ENCODE measurements at regions not wholly inside any gene's neighbourhood (a gene's known extent, or its start where the extent isn't known, plus 50 kb on each side); places are given as distances from the start of the nearest gene placed in this dataset.

DNA sequence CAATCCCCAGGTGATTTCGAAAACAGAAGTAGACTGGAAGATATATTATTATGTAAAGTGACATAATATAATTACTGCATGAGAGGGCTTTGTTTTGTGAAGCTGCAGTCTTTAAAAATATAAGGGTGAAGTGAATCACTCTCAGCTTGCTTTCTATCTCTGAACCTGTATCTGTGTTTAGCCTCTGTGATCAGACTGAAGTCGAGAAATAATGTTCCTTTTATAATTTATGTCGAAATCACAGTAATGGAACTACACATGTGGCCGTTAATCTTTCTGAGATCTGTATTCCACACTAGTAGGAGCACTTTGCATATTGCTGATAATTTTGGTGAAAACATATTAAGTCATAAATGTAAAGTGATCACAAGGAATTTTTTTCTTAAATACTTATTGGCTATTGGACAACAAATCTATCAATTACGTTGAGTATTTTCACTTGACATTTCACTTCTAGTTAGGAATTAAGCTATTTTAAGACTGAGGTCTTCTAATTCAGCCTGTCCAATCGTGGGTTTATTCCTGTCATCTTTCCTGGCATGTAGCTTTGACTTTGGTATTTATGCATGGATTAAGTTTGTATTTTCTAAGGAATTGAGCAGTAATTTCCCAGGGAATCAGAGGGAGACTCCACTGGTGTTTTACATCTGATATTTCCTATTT is 268.2 kb upstream of the POT1 start:
- Histone ChIP-seq H3K36me3 (ENCODE audit: insufficient read depth) (no peaks in the 10 kb centered on the region; the same call in 1 of the 2 replicates), H4K20me1 (replicated peaks; ENCODE audit: insufficient read depth) (no peaks in the 10 kb centered on the region), H3K27me3 (ENCODE audit: insufficient read depth) (no peaks in the 10 kb centered on the region), H3K4me1 (ENCODE audit: insufficient read depth) (peaks cover 38% of the 10 kb centered on the region), H3K4me3 (no peak overlapping the region), H3F3A (replicated peaks; ENCODE audit: low read depth) (no peaks in the 10 kb centered on the region), H3K79me2 (replicated peaks; ENCODE audit: insufficient read depth) (no peaks in the 10 kb centered on the region), H3K27ac (ENCODE audit: low read depth) (0 out of 2 replicates have a peak overlapping the region, but pooled peaks have one; percentile 42), H3K4me2 (peak overlapping the region; percentile 46), H3K9me2 (ENCODE audit: insufficient read depth) (no peaks in the 10 kb centered on the region), H2AFZ (no peak overlapping the region)
- no peak for TF ChIP-seq POLR2AphosphoS5 (IDR thresholded peaks at IDR 0.05; ENCODE audit: low read depth)
- TF ChIP-seq NANOG (IDR thresholded peaks at IDR 0.05; ENCODE audit: borderline replicate concordance): no peak
- TF ChIP-seq, protein P1, sequence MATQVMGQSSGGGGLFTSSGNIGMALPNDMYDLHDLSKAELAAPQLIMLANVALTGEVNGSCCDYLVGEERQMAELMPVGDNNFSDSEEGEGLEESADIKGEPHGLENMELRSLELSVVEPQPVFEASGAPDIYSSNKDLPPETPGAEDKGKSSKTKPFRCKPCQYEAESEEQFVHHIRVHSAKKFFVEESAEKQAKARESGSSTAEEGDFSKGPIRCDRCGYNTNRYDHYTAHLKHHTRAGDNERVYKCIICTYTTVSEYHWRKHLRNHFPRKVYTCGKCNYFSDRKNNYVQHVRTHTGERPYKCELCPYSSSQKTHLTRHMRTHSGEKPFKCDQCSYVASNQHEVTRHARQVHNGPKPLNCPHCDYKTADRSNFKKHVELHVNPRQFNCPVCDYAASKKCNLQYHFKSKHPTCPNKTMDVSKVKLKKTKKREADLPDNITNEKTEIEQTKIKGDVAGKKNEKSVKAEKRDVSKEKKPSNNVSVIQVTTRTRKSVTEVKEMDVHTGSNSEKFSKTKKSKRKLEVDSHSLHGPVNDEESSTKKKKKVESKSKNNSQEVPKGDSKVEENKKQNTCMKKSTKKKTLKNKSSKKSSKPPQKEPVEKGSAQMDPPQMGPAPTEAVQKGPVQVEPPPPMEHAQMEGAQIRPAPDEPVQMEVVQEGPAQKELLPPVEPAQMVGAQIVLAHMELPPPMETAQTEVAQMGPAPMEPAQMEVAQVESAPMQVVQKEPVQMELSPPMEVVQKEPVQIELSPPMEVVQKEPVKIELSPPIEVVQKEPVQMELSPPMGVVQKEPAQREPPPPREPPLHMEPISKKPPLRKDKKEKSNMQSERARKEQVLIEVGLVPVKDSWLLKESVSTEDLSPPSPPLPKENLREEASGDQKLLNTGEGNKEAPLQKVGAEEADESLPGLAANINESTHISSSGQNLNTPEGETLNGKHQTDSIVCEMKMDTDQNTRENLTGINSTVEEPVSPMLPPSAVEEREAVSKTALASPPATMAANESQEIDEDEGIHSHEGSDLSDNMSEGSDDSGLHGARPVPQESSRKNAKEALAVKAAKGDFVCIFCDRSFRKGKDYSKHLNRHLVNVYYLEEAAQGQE (IDR thresholded peaks at IDR 0.05; ENCODE audit: unreplicated experiment): no peak
- TF ChIP-seq EZH2 (IDR thresholded peaks at IDR 0.05; ENCODE audit: low read depth, unreplicated experiment): no peak
- TF ChIP-seq ZNF331 (CRISPR knock-in tag; IDR thresholded peaks at IDR 0.05; ENCODE audit: low read depth): no peak
- TF ChIP-seq EZH2phosphoT487 (IDR thresholded peaks at IDR 0.05; ENCODE audit: unreplicated experiment): no peak
- no peak for TF ChIP-seq CREB1 (CRISPR knock-in tag; IDR thresholded peaks at IDR 0.05; ENCODE audit: low read depth)
- TF ChIP-seq, protein P2, sequence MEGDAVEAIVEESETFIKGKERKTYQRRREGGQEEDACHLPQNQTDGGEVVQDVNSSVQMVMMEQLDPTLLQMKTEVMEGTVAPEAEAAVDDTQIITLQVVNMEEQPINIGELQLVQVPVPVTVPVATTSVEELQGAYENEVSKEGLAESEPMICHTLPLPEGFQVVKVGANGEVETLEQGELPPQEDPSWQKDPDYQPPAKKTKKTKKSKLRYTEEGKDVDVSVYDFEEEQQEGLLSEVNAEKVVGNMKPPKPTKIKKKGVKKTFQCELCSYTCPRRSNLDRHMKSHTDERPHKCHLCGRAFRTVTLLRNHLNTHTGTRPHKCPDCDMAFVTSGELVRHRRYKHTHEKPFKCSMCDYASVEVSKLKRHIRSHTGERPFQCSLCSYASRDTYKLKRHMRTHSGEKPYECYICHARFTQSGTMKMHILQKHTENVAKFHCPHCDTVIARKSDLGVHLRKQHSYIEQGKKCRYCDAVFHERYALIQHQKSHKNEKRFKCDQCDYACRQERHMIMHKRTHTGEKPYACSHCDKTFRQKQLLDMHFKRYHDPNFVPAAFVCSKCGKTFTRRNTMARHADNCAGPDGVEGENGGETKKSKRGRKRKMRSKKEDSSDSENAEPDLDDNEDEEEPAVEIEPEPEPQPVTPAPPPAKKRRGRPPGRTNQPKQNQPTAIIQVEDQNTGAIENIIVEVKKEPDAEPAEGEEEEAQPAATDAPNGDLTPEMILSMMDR (conservative IDR thresholded peaks at IDR 0.05; ENCODE audit: low read depth in 2 of 2): no peak
- no peak for ATAC-seq
- Mint-ChIP-seq H3K27ac (peak overlapping the region; percentile 60; the same call in 1 of the 2 replicates), H3K36me3 (ENCODE audit: low read depth) (peaks cover 3% of the 10 kb centered on the region), H3K27me3 (ENCODE audit: insufficient read depth, low read depth, poor library complexity) (peaks cover 2% of the 10 kb centered on the region), H3K4me1 (peaks cover 28% of the 10 kb centered on the region; the same call in 2 of the 3 replicates), H3K9me3 (peaks cover 6% of the 10 kb centered on the region; the same call in 2 of the 3 replicates), H3K4me3 (no peak overlapping the region)
- DNase-seq (ENCODE audit: low spot score): no peak

- Histone ChIP-seq H2AFZ (no peak overlapping the region), H3K79me2 (replicated peaks; ENCODE audit: insufficient read depth) (no peaks in the 10 kb centered on the region), H3K27me3 (ENCODE audit: insufficient read depth) (no peaks in the 10 kb centered on the region), H3K9me2 (ENCODE audit: insufficient read depth) (no peaks in the 10 kb centered on the region), H3K4me1 (ENCODE audit: insufficient read depth) (peaks cover 25% of the 10 kb centered on the region), H4K20me1 (replicated peaks; ENCODE audit: insufficient read depth) (no peaks in the 10 kb centered on the region), H3K36me3 (ENCODE audit: insufficient read depth) (no peaks in the 10 kb centered on the region; the same call in 1 of the 2 replicates), H3K4me3 (no peak overlapping the region), H3F3A (replicated peaks; ENCODE audit: low read depth) (no peaks in the 10 kb centered on the region), H3K27ac (ENCODE audit: low read depth) (no peak overlapping the region), H3K4me2 (no peak overlapping the region)
- no peak overlapping the region for H3K27ac Mint-ChIP-seq
- peaks cover 2% of the 10 kb centered on the region for H3K27me3 Mint-ChIP-seq (ENCODE audit: insufficient read depth, low read depth, poor library complexity)
- peaks cover 15% of the 10 kb centered on the region for H3K9me3 Mint-ChIP-seq
- peaks cover 8% of the 10 kb centered on the region for H3K36me3 Mint-ChIP-seq (ENCODE audit: low read depth)
- peaks cover 20% of the 10 kb centered on the region; the same call in 2 of the 3 replicates for H3K4me1 Mint-ChIP-seq
- ATAC-seq: no peak
- no peak for DNase-seq (ENCODE audit: low spot score)
- no peak overlapping the region for H3K4me3 Mint-ChIP-seq
- TF ChIP-seq, protein P1 (IDR thresholded peaks at IDR 0.05; ENCODE audit: unreplicated experiment): no peak
- TF ChIP-seq EZH2 (IDR thresholded peaks at IDR 0.05; ENCODE audit: low read depth, unreplicated experiment): no peak
- TF ChIP-seq, protein P3, sequence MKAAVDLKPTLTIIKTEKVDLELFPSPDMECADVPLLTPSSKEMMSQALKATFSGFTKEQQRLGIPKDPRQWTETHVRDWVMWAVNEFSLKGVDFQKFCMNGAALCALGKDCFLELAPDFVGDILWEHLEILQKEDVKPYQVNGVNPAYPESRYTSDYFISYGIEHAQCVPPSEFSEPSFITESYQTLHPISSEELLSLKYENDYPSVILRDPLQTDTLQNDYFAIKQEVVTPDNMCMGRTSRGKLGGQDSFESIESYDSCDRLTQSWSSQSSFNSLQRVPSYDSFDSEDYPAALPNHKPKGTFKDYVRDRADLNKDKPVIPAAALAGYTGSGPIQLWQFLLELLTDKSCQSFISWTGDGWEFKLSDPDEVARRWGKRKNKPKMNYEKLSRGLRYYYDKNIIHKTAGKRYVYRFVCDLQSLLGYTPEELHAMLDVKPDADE (IDR thresholded peaks at IDR 0.05): no peak
- no peak for TF ChIP-seq JUNB (IDR thresholded peaks at IDR 0.05; ENCODE audit: unreplicated experiment)
- TF ChIP-seq NANOG (IDR thresholded peaks at IDR 0.05; ENCODE audit: borderline replicate concordance): no peak
- no peak for TF ChIP-seq EZH2phosphoT487 (IDR thresholded peaks at IDR 0.05; ENCODE audit: unreplicated experiment)
- TF ChIP-seq, protein P2 (conservative IDR thresholded peaks at IDR 0.05; ENCODE audit: low read depth in 2 of 2): no peak
- no peak for TF ChIP-seq CREB1 (CRISPR knock-in tag; IDR thresholded peaks at IDR 0.05; ENCODE audit: low read depth)
These were observed 265.5 kb upstream of the POT1 start for GRCh38 chr7:125195156-125195555.

Measured in GM23338 (cell line).